ENCODE measurements at regions not wholly inside any gene's neighbourhood (a gene's known extent, or its start where the extent isn't known, plus 50 kb on each side); places are given as distances from the start of the nearest gene placed in this dataset.

DNA sequence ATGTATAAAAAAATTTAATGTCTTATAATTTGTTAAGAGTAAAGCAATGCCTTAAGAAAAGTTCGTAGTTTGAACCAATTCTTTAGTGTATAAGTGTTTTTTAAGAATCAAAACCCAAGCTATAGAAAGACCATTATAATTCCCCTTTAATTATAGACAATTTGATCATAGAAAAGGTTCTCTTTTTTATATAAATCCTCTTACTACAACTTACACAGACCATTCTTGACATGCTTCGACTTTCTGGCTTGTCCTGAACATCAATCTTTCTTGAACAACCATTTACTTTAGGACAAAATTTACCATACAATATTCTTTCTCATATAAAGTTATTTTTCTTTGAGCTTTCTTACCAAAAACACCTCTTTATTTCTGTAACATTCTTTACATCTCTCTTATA, 330.5 kb upstream of the SPANXN1 start:
- POLR2A ChIA-PET, result no interaction called here
- H3K4me1 Mint-ChIP-seq (ENCODE audit: low read depth), result no peaks in the 10 kb centered on the region

DNA sequence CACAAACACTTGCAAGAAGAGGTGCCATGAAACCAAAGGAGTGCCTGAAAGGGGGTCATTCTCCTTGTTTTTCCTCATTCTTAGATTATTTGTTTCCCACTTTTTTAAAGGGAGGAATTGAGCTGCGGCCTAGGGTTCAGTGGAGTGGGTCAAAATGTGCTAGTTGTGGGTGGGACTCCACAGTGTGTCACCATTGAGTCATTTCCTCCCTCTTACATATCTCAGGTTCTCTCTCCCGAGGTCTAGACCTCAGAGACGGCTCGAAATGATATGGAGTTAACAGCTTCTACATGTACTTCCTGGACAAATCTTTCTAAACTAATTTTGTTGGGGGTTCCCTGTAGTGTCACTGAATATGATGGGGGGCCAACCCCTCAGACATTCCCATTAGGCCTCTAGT, 328.4 kb upstream of the SPANXN1 start:
- Mint-ChIP-seq H3K36me3 (ENCODE audit: low read depth) (no peaks in the 10 kb centered on the region), H3K9me3 (no peaks in the 10 kb centered on the region), H3K4me1 (ENCODE audit: low read depth) (no peaks in the 10 kb centered on the region), H3K27me3 (no peaks in the 10 kb centered on the region), H3K4me3 (no peak overlapping the region), H3K27ac (no peak overlapping the region)
- ChIA-PET POLR2A (no interaction called here), CTCF (no interaction called here)
- Histone ChIP-seq H3K27me3 (ENCODE audit: control insufficient read depth in 1 of 2, insufficient read depth in 2 of 2, low read length in 2 of 2) (no peaks in the 10 kb centered on the region), H3K27ac (ENCODE audit: low read depth in 1 of 2, low read length in 2 of 2) (no peak overlapping the region), H3K9me3 (ENCODE audit: control insufficient read depth in 1 of 2, insufficient read depth in 1 of 2, low read length in 2 of 2) (no peaks in the 10 kb centered on the region), H3K4me1 (ENCODE audit: insufficient read depth, low read length) (no peaks in the 10 kb centered on the region), H3K4me3 (ENCODE audit: low read length) (no peak overlapping the region), H3K36me3 (ENCODE audit: insufficient read depth, low read length) (no peaks in the 10 kb centered on the region)
- DNase-seq (no peak), ATAC-seq (ENCODE audit: poor library complexity) (no peak)
- intact Hi-C loops (cut with DNase I, micrococcal nuclease), result no loop called here
- TF ChIP-seq, protein P1, sequence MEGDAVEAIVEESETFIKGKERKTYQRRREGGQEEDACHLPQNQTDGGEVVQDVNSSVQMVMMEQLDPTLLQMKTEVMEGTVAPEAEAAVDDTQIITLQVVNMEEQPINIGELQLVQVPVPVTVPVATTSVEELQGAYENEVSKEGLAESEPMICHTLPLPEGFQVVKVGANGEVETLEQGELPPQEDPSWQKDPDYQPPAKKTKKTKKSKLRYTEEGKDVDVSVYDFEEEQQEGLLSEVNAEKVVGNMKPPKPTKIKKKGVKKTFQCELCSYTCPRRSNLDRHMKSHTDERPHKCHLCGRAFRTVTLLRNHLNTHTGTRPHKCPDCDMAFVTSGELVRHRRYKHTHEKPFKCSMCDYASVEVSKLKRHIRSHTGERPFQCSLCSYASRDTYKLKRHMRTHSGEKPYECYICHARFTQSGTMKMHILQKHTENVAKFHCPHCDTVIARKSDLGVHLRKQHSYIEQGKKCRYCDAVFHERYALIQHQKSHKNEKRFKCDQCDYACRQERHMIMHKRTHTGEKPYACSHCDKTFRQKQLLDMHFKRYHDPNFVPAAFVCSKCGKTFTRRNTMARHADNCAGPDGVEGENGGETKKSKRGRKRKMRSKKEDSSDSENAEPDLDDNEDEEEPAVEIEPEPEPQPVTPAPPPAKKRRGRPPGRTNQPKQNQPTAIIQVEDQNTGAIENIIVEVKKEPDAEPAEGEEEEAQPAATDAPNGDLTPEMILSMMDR (IDR thresholded peaks at IDR 0.05), result no peak

More for the DNA sequence above, 330.5 kb upstream of the SPANXN1 start:
- DNase-seq (no peak), ATAC-seq (ENCODE audit: poor library complexity) (no peak)
- no peaks in the 10 kb centered on the region for H3K36me3 Mint-ChIP-seq (ENCODE audit: low read depth)
- H3K27ac Mint-ChIP-seq, result no peak overlapping the region
- intact Hi-C loops (cut with DNase I, micrococcal nuclease), result no loop called here
- no peak overlapping the region for H3K27ac ChIP-seq (ENCODE audit: low read depth in 1 of 2, low read length in 2 of 2)
- no peaks in the 10 kb centered on the region for H3K27me3 Mint-ChIP-seq
- H3K4me3 ChIP-seq (ENCODE audit: low read length), result no peak overlapping the region
- no peak overlapping the region for H3K4me3 Mint-ChIP-seq
- H3K36me3 ChIP-seq (ENCODE audit: insufficient read depth, low read length), result no peaks in the 10 kb centered on the region
- CTCF ChIA-PET, result no interaction called here
- H3K4me1 ChIP-seq (ENCODE audit: insufficient read depth, low read length), result no peaks in the 10 kb centered on the region
- no peaks in the 10 kb centered on the region for H3K9me3 Mint-ChIP-seq
- H3K27me3 ChIP-seq (ENCODE audit: control insufficient read depth in 1 of 2, insufficient read depth in 2 of 2, low read length in 2 of 2), result no peaks in the 10 kb centered on the region
- TF ChIP-seq, protein P1 (IDR thresholded peaks at IDR 0.05), result no peak
- H3K9me3 ChIP-seq (ENCODE audit: control insufficient read depth in 1 of 2, insufficient read depth in 1 of 2, low read length in 2 of 2), result no peaks in the 10 kb centered on the region

DNA sequence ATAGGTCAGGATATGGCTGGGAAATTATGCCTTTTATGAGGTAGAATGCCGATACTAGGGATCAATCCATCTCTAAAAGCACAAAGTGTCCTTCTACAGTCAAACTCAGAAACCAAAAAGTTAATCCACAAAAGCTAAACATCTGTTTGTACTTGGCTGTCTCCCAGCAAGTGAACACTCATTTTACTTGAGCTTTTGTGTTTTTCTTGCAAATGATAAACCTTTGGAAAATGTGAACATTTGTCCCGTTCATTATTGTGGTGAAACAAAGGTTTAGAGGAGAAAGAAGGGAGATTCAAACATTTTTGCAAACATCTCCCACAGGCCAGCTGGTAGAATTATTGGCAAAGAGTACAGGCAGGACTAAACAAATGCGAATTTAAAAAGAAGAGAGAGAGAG, 300.6 kb upstream of the SPANXN1 start:
- H3K27me3 ChIP-seq (ENCODE audit: control insufficient read depth in 1 of 2, insufficient read depth in 2 of 2, low read length in 2 of 2), result no peaks in the 10 kb centered on the region
- H3K9me3 Mint-ChIP-seq, result peaks cover 3% of the 10 kb centered on the region
- H3K9me3 ChIP-seq (ENCODE audit: control insufficient read depth in 1 of 2, insufficient read depth in 1 of 2, low read length in 2 of 2), result peaks cover 0 to 1% of the 10 kb centered on the region in 2 experiments
- ATAC-seq (ENCODE audit: poor library complexity) (no peak), DNase-seq (no peak)
- H3K27ac ChIP-seq (ENCODE audit: low read depth in 1 of 2, low read length in 2 of 2), result no peak overlapping the region
- H3K36me3 Mint-ChIP-seq (ENCODE audit: low read depth), result no peaks in the 10 kb centered on the region
- H3K4me3 ChIP-seq (ENCODE audit: low read length), result no peak overlapping the region
- TF ChIP-seq, protein P1 (IDR thresholded peaks at IDR 0.05), result no peak
- CTCF ChIA-PET, result no interaction called here
- no peaks in the 10 kb centered on the region for H3K4me1 Mint-ChIP-seq (ENCODE audit: low read depth)
- no peaks in the 10 kb centered on the region for H3K36me3 ChIP-seq (ENCODE audit: insufficient read depth, low read length)
- POLR2A ChIA-PET, result no interaction called here
- no peaks in the 10 kb centered on the region for H3K27me3 Mint-ChIP-seq
- no peaks in the 10 kb centered on the region for H3K4me1 ChIP-seq (ENCODE audit: insufficient read depth, low read length)
- no peak overlapping the region for H3K27ac Mint-ChIP-seq
- no peak overlapping the region for H3K4me3 Mint-ChIP-seq
- intact Hi-C loops (cut with DNase I, micrococcal nuclease), result no loop called here

Data from CD4-positive, alpha-beta T cell (primary cell).